Ectodermal cell (in vitro differentiated cells): ENCODE measurements at regions not wholly inside any gene's neighbourhood (a gene's known extent, or its start where the extent isn't known, plus 50 kb on each side); places are given as distances from the start of the nearest gene placed in this dataset.
"Not testable (repeated sequence)": the region's sequence is repeated elsewhere in the genome, so short reads cannot be mapped to it uniquely, and the experiment has no call there.

Experiments
- H3K27ac ChIP-seq: 2 replicates; pipeline ENCODE4 v1.7.0; 2013; ENCODE audit warnings: mild to moderate bottlenecking, low read depth, low read length; ENCODE audit not compliant: insufficient read depth, poor library complexity, severe bottlenecking
- H3K27me3 ChIP-seq: 2 replicates; pipeline ENCODE4 v1.7.0; 2013; ENCODE audit warnings: mild to moderate bottlenecking, low read length; ENCODE audit not compliant: insufficient read depth, control insufficient read depth, poor library complexity, severe bottlenecking
- H3K36me3 ChIP-seq: one replicate; pipeline ENCODE4 v1.7.0; 2013; ENCODE audit warnings: low read length; ENCODE audit not compliant: control insufficient read depth, insufficient read depth
- H3K4me1 ChIP-seq: one replicate; pipeline ENCODE4 v1.7.0; 2013; ENCODE audit warnings: low read length; ENCODE audit not compliant: control insufficient read depth, insufficient read depth
- H3K4me3 ChIP-seq: 2 replicates; pipeline ENCODE4 v1.7.0; 2013; ENCODE audit warnings: low read depth, low read length, control low read depth; ENCODE audit not compliant: insufficient read depth
- H3K9me3 ChIP-seq: 2 replicates; pipeline ENCODE4 v1.7.0; 2013; ENCODE audit warnings: mild to moderate bottlenecking, low read length, moderate library complexity; ENCODE audit not compliant: control insufficient read depth
- WGBS, 2 experiments: methylation state at CpG; one replicate each; pipeline ENCODE4 v1.1.7; 2013; ENCODE audit warnings: missing lambda C conversion rate in 2 of 2; 5-methylcytosine and 5-hydroxymethylcytosine counted together

DNA sequence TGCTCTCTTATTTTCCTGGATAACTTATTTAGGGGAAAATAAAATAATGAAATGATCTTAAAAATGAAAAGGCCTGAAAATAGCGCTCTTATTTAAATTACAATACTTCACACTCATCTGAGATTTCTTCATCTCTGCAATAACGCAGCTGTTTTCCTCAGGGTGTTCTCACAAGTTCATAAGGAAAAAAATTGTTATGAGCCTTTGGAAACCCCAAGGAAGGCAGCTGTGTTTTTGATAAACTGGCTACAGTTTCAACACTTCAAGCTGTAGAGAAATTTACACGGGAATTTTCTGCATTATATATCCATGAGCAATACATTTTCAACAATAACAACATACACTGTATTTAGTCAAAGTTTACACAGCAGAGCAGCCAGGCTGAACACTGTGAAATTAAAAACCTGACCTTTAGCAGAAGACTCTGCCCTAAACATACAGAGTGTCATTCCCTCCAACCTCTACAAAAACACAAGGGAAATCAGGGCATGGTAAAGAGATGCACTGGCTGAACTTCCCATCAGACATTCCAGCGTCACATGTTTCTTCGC is 959.6 kb downstream of the SLC4A3 start:
- Histone ChIP-seq H3K9me3 (no peaks in the 10 kb centered on the region), H3K4me3 (no peak overlapping the region), H3K27me3 (no peaks in the 10 kb centered on the region), H3K36me3 (no peaks in the 10 kb centered on the region), H3K27ac (no peak overlapping the region), H3K4me1 (no peaks in the 10 kb centered on the region)
- 96 to 97% methylated on average over 5 of the region's 5 CpGs for WGBS, 2 experiments

DNA sequence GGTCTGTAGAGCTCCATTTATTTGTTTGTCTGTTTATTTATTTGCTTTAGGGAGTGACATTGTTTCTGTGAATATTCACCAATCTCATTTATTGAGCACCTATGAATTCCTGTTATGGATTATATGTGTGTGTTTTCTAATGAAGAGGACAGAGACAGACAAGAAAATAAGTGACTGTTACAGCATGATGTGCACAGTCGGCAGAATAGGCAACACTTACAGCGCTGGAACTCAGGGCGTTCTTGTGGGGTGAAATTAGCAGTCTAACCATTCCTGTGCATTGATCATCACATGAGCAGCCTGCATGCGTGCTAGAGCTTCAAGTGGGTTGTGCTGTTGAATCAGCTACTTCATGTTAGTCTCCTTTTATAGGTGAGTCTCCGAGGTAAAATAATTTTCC is 960.7 kb downstream of the SLC4A3 start:
- Histone ChIP-seq H3K4me1 (no peaks in the 10 kb centered on the region), H3K27ac (no peak overlapping the region), H3K27me3 (no peaks in the 10 kb centered on the region), H3K36me3 (no peaks in the 10 kb centered on the region), H3K9me3 (no peaks in the 10 kb centered on the region), H3K4me3 (no peak overlapping the region)
- WGBS, 2 experiments = 94 to 95% methylated on average over 5 of the region's 5 CpGs

- Histone ChIP-seq H3K9me3 (no peaks in the 10 kb centered on the region), H3K27me3 (no peaks in the 10 kb centered on the region), H3K4me1 (no peaks in the 10 kb centered on the region), H3K27ac (no peak overlapping the region), H3K4me3 (no peak overlapping the region), H3K36me3 (no peaks in the 10 kb centered on the region)
- 94 to 100% methylated on average over 1 of the region's 1 CpG for WGBS, 2 experiments
Measured at GRCh38 chr2:220590476-220590875, 963.0 kb downstream of the SLC4A3 start.

GRCh38 chr2:220593526-220593925 is 966.1 kb downstream of the SLC4A3 start:
- WGBS, 2 experiments = no CpG with 5 or more reads among the region's 1 CpG
- no peak overlapping the region for H3K27ac ChIP-seq
- no peaks in the 10 kb centered on the region for H3K9me3 ChIP-seq
- no peak overlapping the region for H3K4me3 ChIP-seq
- H3K36me3 ChIP-seq = no peaks in the 10 kb centered on the region
- H3K4me1 ChIP-seq = no peaks in the 10 kb centered on the region
- H3K27me3 ChIP-seq = no peaks in the 10 kb centered on the region

GRCh38 chr2:220601674-220602073 is 970.4 kb downstream of the EPHA4 start:
- WGBS, 2 experiments = 43 to 66% methylated on average over 3 of the region's 3 CpGs
- H3K27me3 ChIP-seq = no peaks in the 10 kb centered on the region
- H3K27ac ChIP-seq = no peak overlapping the region
- no peak overlapping the region for H3K4me3 ChIP-seq
- H3K4me1 ChIP-seq = no peaks in the 10 kb centered on the region
- no peaks in the 10 kb centered on the region for H3K9me3 ChIP-seq
- no peaks in the 10 kb centered on the region for H3K36me3 ChIP-seq

- not testable (repeated sequence) for H3K27ac ChIP-seq, H3K9me3 ChIP-seq, H3K36me3 ChIP-seq, H3K4me3 ChIP-seq, H3K27me3 ChIP-seq, H3K4me1 ChIP-seq
- WGBS, 2 experiments = 90% methylated on average over 8 of the region's 8 CpGs
Measured at GRCh38 chr2:220613004-220613403, 959.1 kb downstream of the EPHA4 start.

GRCh38 chr2:220614064-220614463 is 958.0 kb downstream of the EPHA4 start:
- Histone ChIP-seq H3K4me3 (no peak overlapping the region), H3K4me1 (no peaks in the 10 kb centered on the region), H3K27me3 (no peaks in the 10 kb centered on the region), H3K9me3 (no peaks in the 10 kb centered on the region), H3K27ac (no peak overlapping the region), H3K36me3 (no peaks in the 10 kb centered on the region)
- no CpG with 5 or more reads among the region's 1 CpG for whole genome bisulfite sequencing, 2 experiments

DNA sequence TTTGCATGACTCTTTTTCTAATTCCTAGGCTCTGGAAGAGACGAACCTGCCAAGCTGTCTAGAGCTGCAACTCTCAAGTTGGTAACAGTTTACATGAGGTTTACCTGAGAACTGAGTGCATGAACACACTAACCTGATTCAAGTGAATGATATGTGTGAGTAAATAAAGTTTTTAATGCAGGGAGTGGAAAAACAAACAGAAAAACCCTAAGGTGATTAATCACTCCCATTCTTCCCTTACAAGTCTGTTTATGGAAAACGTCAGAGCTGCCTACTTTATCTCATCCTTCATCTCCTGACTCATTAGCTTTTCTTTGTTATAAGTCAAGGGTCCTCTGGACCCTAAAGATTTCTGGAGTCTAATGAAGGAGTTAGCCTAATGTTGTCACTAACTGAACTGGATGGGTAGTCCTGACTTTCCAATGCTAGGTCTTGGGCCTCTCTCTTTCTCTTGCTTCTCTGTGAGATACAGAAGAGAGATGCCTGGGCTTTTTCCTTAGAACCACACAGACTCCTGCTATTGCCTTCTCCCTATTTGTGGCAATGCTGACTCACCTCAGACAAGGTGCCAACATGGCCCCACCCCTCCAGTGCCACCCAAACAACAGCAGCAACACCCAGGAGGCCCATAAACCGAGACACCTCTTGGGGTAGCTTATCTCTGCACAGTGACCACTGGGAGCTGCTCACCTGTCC is 952.4 kb downstream of the EPHA4 start:
- Histone ChIP-seq H3K27ac (no peak overlapping the region), H3K9me3 (no peaks in the 10 kb centered on the region), H3K36me3 (no peaks in the 10 kb centered on the region), H3K4me1 (no peaks in the 10 kb centered on the region), H3K4me3 (no peak overlapping the region), H3K27me3 (no peaks in the 10 kb centered on the region)
- 93 to 94% methylated on average over 3 of the region's 3 CpGs for WGBS, 2 experiments

GRCh38 chr2:220626603-220627002 is 945.5 kb downstream of the EPHA4 start:
- WGBS, 2 experiments = 86 to 92% methylated on average over 3 of the region's 3 CpGs
- H3K36me3 ChIP-seq = no peaks in the 10 kb centered on the region
- no peak overlapping the region for H3K4me3 ChIP-seq
- H3K27ac ChIP-seq = no peak overlapping the region
- H3K4me1 ChIP-seq = no peaks in the 10 kb centered on the region
- no peaks in the 10 kb centered on the region for H3K9me3 ChIP-seq
- no peaks in the 10 kb centered on the region for H3K27me3 ChIP-seq

DNA sequence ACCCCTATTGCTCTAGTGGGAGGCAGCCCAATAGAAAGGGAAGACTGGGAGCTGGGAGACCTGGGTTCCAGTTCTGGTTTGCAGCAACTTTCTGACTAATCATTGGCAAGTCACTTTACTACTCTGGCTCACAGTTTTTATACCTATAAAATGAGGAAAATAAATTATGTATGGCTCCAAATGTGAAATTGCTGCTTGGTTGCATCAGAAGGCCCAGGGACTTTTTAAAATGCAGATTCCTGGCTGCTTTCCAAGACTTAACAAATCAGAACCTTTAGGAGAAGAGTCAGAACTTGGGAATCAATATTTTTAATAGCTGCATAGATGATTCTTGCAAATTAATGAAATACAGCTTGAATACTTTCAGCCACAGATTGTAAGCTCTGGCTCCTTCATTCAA is 943.9 kb downstream of the EPHA4 start:
- Histone ChIP-seq H3K36me3 (no peaks in the 10 kb centered on the region), H3K4me3 (no peak overlapping the region), H3K4me1 (no peaks in the 10 kb centered on the region), H3K9me3 (no peaks in the 10 kb centered on the region), H3K27ac (no peak overlapping the region), H3K27me3 (no peaks in the 10 kb centered on the region)
